HepG2 (cell line): ENCODE measurements at regions not wholly inside any gene's neighbourhood (a gene's known extent, or its start where the extent isn't known, plus 50 kb on each side); places are given as distances from the start of the nearest gene placed in this dataset.

Source experiments
- ATAC-seq: fragments of 200-7000 bp; cut with Tn5 transposase; 3 replicates; pipeline ENCODE4 v1.9.1; 2020; ENCODE audit warnings: mild to moderate bottlenecking, moderate library complexity
- BruUV-seq: library from RNA; stranded (reverse); fragments of 400-500 nt; replicated peaks from 2 replicates; lab custom pipeline; 2021; lab: Mats Ljungman, UMichigan
- CTCF ChIA-PET: fragments of 300-600 bp; formaldehyde crosslinking; extraction: SDS; loops from one replicate; lab custom pipeline; 2021; ENCODE audit warnings: low total read pairs, inconsistent platforms, low intra/inter-chr PET ratio; lab: Yijun Ruan, JAX
- POLR2A ChIA-PET: fragments of 350-600 bp; sonication (Branson Sonifier 250); formaldehyde crosslinking; loops from one replicate; lab custom pipeline; 2020; ENCODE audit warnings: antibody characterized with exemption, inconsistent platforms; lab: Yijun Ruan, JAX
- DNase-seq: peaks from one replicate; pipeline ENCODE4 v3.0.0-alpha.2; 2015; ENCODE audit warnings: low spot score
- FAIRE-seq: peaks from 3 replicates; lab custom pipeline; 2011; peaks lifted over from hg19 to GRCh38; lab: Jason Lieb, UNC
- H2AFZ ChIP-seq: one replicate; pipeline ENCODE4 v1.6.1; 2011; ENCODE audit warnings: low read length, inconsistent platforms
- H3K27ac ChIP-seq: fragments of 300-600 bp; 3 replicates; pipeline ENCODE4 v1.8.0; 2011; ENCODE audit warnings: mixed run types, mild to moderate bottlenecking, mixed read lengths, low read length, inconsistent platforms; ENCODE audit not compliant: insufficient read depth; ENCODE audit errors: extremely low read length
- H3K27me3 ChIP-seq, 2 experiments: fragments of 200-600 bp in 1 of 2; 2 replicates in 1 of 2; 3 replicates in 1 of 2; pipeline versions ENCODE4 v1.6.0 to v1.8.0; 2011; ENCODE audit warnings: low read length in 2 of 2, mild to moderate bottlenecking in 2 of 2, moderate library complexity in 2 of 2, inconsistent platforms in 1 of 2; ENCODE audit not compliant: insufficient read depth in 2 of 2, control insufficient read depth in 1 of 2
- H3K36me3 ChIP-seq, 2 experiments: fragments of 200-600 bp in 1 of 2; replicated peaks in 1 of 2; 2 replicates in 1 of 2; 3 replicates in 1 of 2; pipeline versions ENCODE4 v1.5.1 to v1.8.0; 2011; ENCODE audit warnings: low read length in 2 of 2, inconsistent platforms in 1 of 2; ENCODE audit not compliant: insufficient read depth in 2 of 2, control insufficient read depth in 1 of 2
- H3K4me1 ChIP-seq: 2 replicates; pipeline ENCODE4 v1.5.1; 2012; ENCODE audit warnings: low read length, inconsistent platforms; ENCODE audit not compliant: insufficient read depth
- H3K4me2 ChIP-seq: 2 replicates; pipeline ENCODE4 v1.6.0; 2011; ENCODE audit warnings: low read depth, low read length, inconsistent platforms
- H3K4me3 ChIP-seq, 3 experiments: fragments of 200-600 bp in 1 of 3; sonication (generic), shearing (Covaris generic) in 1 of 3; replicated peaks in 1 of 3; 2 replicates each; pipeline ENCODE4 v1.5.1; 2011 to 2016; ENCODE audit warnings: low read length in 3 of 3, inconsistent platforms in 2 of 3, low read depth in 2 of 3, mild to moderate bottlenecking in 2 of 3, control low read depth in 1 of 3, mixed read lengths in 1 of 3; ENCODE audit not compliant: insufficient read depth in 1 of 3
- H3K79me2 ChIP-seq: one replicate; pipeline ENCODE4 v1.6.1; 2011; ENCODE audit warnings: low read length, inconsistent platforms; ENCODE audit not compliant: insufficient read depth
- H3K9ac ChIP-seq: 2 replicates; pipeline ENCODE4 v1.6.0; 2011; ENCODE audit warnings: mild to moderate bottlenecking, low read depth, low read length, inconsistent platforms; ENCODE audit not compliant: insufficient read depth
- H3K9me3 ChIP-seq: 2 replicates; pipeline ENCODE4 v1.5.1; 2012; ENCODE audit warnings: mild to moderate bottlenecking, low read length
- H4K20me1 ChIP-seq: 2 replicates; pipeline ENCODE4 v1.6.0; 2011; ENCODE audit warnings: inconsistent platforms, mild to moderate bottlenecking, low read length, moderate library complexity; ENCODE audit not compliant: insufficient read depth
- CAMTA2 ChIP-seq: sonication (generic); formaldehyde crosslinking; IDR thresholded peaks from 2 replicates; pipeline ENCODE4 v1.4.0; 2020; ENCODE audit warnings: mild to moderate bottlenecking, missing genetic modification reagents, borderline replicate concordance
- GATA4 ChIP-seq: sonication (generic); IDR thresholded peaks from 2 replicates; pipeline ENCODE4 v1.6.1; 2016; ENCODE audit warnings: antibody characterized with exemption, low read depth, borderline replicate concordance
- HMG20B ChIP-seq: conservative IDR thresholded peaks from 2 replicates; pipeline ENCODE4 v1.6.1; 2016; ENCODE audit warnings: missing genetic modification reagents, missing compliant biosample characterization
- HOXA7 ChIP-seq: sonication (generic); formaldehyde crosslinking; IDR thresholded peaks from 2 replicates; pipeline ENCODE4 v1.8.1; 2022; ENCODE audit warnings: mild to moderate bottlenecking, missing genetic modification reagents, moderate library complexity
- JUNB ChIP-seq: sonication (generic); formaldehyde crosslinking; IDR thresholded peaks from 2 replicates; pipeline ENCODE4 v1.8.0; 2022; ENCODE audit warnings: missing genetic modification reagents, mild to moderate bottlenecking, borderline replicate concordance
- NR1H2 ChIP-seq: sonication (generic); formaldehyde crosslinking; IDR thresholded peaks from 2 replicates; pipeline ENCODE4 v1.8.1; 2022; ENCODE audit warnings: low read depth, missing genetic modification reagents, borderline replicate concordance
- PAF1 ChIP-seq: IDR thresholded peaks from 2 replicates; pipeline ENCODE4 v1.6.1; 2016; ENCODE audit warnings: missing genetic modification reagents, missing compliant biosample characterization
- SNAPC5 ChIP-seq: sonication (generic); formaldehyde crosslinking; IDR thresholded peaks from 2 replicates; pipeline ENCODE4 v1.8.1; 2023; ENCODE audit warnings: mild to moderate bottlenecking, missing genetic modification reagents, borderline replicate concordance
- SYNCRIP ChIP-seq: fragments of 200-400 bp; formaldehyde crosslinking; IDR thresholded peaks from 2 replicates; pipeline ENCODE4 v1.6.1; 2018; ENCODE audit warnings: mild to moderate bottlenecking, low read depth, low read length; ENCODE audit not compliant: insufficient read depth
- ZBTB42 ChIP-seq: sonication (generic); formaldehyde crosslinking; IDR thresholded peaks from 2 replicates; pipeline ENCODE4 v1.5.0; 2020; ENCODE audit warnings: mild to moderate bottlenecking, missing genetic modification reagents
- ZEB1 ChIP-seq: IDR thresholded peaks from 2 replicates; pipeline ENCODE4 v1.6.1; 2012; ENCODE audit warnings: mild to moderate bottlenecking, low read depth, inconsistent platforms; ENCODE audit not compliant: insufficient replicate concordance
- ZNF276 ChIP-seq: sonication (generic); formaldehyde crosslinking; IDR thresholded peaks from 2 replicates; pipeline ENCODE4 v1.4.0; 2020; ENCODE audit warnings: mild to moderate bottlenecking, low read depth, missing genetic modification reagents
- ZNF484 ChIP-seq: sonication (generic); formaldehyde crosslinking; IDR thresholded peaks from 2 replicates; pipeline ENCODE4 v1.5.1; 2020; ENCODE audit warnings: mild to moderate bottlenecking, low read depth, missing genetic modification reagents, borderline replicate concordance
- ZNF704 ChIP-seq: sonication (generic); formaldehyde crosslinking; IDR thresholded peaks from 2 replicates; pipeline ENCODE4 v1.8.1; 2023; ENCODE audit warnings: mild to moderate bottlenecking, inconsistent platforms, moderate library complexity, missing genetic modification reagents, borderline replicate concordance
- ZSCAN22 ChIP-seq: sonication (generic); formaldehyde crosslinking; IDR thresholded peaks from 2 replicates; pipeline ENCODE4 v1.4.0; 2020; ENCODE audit warnings: mild to moderate bottlenecking, missing genetic modification reagents
- WGBS: methylation state at CpG from one replicate; pipeline ENCODE4 v1.1.6; 2017; ENCODE audit warnings: low lambda C conversion rate; 5-methylcytosine and 5-hydroxymethylcytosine counted together
- in situ Hi-C: cut with HindIII; loops from 2 replicates; pipeline ENCODE4 v1.10.0; 2017; ENCODE audit warnings: low pct_unique_long_range_greater_than_20kb; ENCODE audit not compliant: extremely low pct_ligation_motif_present
- intact Hi-C: fragments of 100-400 bp; cut with micrococcal nuclease; formaldehyde crosslinking; loops from one replicate; pipeline ENCODE4 v1.10.0; 2022; ENCODE audit not compliant: unreplicated experiment

GRCh38 chr21:17045214-17045853 is 467.5 kb upstream of the CXADR start:
- FAIRE-seq (no peak), ATAC-seq (peak; percentile 84), DNase-seq (no peak)
- no peak overlapping the region for H3K9ac ChIP-seq
- ChIA-PET POLR2A (no interaction called here), CTCF (no interaction called here)
- H3K4me2 ChIP-seq, result no peak overlapping the region
- no peaks in the 10 kb centered on the region for H3K36me3 ChIP-seq
- no peak overlapping the region for H3K4me3 ChIP-seq
- WGBS, result 0% methylated on average over 1 of the region's 1 CpG
- H3K27ac ChIP-seq, result no peak overlapping the region
- H3K79me2 ChIP-seq, result no peaks in the 10 kb centered on the region
- intact Hi-C loops (loop anchor here (1.0 kb wide), 1 partner anchor 103 kb away; no protein-coding TSS in a partner anchor), in situ Hi-C loops (no loop called here)
- H4K20me1 ChIP-seq, result no peaks in the 10 kb centered on the region
- H3K9me3 ChIP-seq, result no peaks in the 10 kb centered on the region
- H2AFZ ChIP-seq, result no peak overlapping the region
- H3K27me3 ChIP-seq, result no peaks in the 10 kb centered on the region
- BruUV-seq, result no TSS peak
- TF ChIP-seq HMG20B (CRISPR knock-in tag) (no peak), ZEB1 (no peak), HOXA7 (CRISPR knock-in tag) (no peak), ZNF484 (no peak)
- TF ChIP-seq, all 625 proteins: peak for 0
- no peaks in the 10 kb centered on the region for H3K4me1 ChIP-seq

- no peaks in the 10 kb centered on the region for H3K27me3 ChIP-seq
- intact Hi-C loops, result no loop called here
- no peaks in the 10 kb centered on the region for H3K4me1 ChIP-seq
- 0% methylated on average over 3 of the region's 3 CpGs for WGBS
- POLR2A ChIA-PET, result no interaction called here
- no peak for FAIRE-seq
- no peaks in the 10 kb centered on the region for H3K9me3 ChIP-seq
- no peak overlapping the region for H3K4me3 ChIP-seq
- no peak overlapping the region for H3K4me2 ChIP-seq
- in situ Hi-C loops, result no loop called here
- ATAC-seq, result no peak
- DNase-seq, result no peak
- H4K20me1 ChIP-seq, result no peaks in the 10 kb centered on the region
- no peak overlapping the region for H2AFZ ChIP-seq
- no peak overlapping the region for H3K9ac ChIP-seq
- no peaks in the 10 kb centered on the region for H3K79me2 ChIP-seq
- BruUV-seq, result no TSS peak
- H3K36me3 ChIP-seq, result no peaks in the 10 kb centered on the region
- H3K27ac ChIP-seq, result no peak overlapping the region
- CTCF ChIA-PET, result no interaction called here
- TF ChIP-seq ZNF704, result no peak
- TF ChIP-seq JUNB, result no peak
- no peak for TF ChIP-seq GATA4
- TF ChIP-seq SNAPC5, result no peak
- no peak for TF ChIP-seq NR1H2
- no peak for TF ChIP-seq SYNCRIP
- TF ChIP-seq ZBTB42 (CRISPR knock-in tag), result no peak
- no peak for TF ChIP-seq ZSCAN22 (CRISPR knock-in tag)
- TF ChIP-seq ZNF276 (CRISPR knock-in tag), result no peak
- TF ChIP-seq PAF1, result no peak
- no peak for TF ChIP-seq CAMTA2 (CRISPR knock-in tag)
These were observed 463.9 kb upstream of the CXADR start for GRCh38 chr21:17048974-17049373.
